GM12865 (cell line): ENCODE measurements at regions not wholly inside any gene's neighbourhood (a gene's known extent, or its start where the extent isn't known, plus 50 kb on each side); places are given as distances from the start of the nearest gene placed in this dataset.

Experiments used
- DNase-seq: peaks from one replicate; pipeline ENCODE4 v3.0.0; 2010; ENCODE audit warnings: low read depth
- H3K4me3 ChIP-seq: 2 replicates; pipeline ENCODE4 v1.5.1; 2011; ENCODE audit warnings: mild to moderate bottlenecking, low read depth, low read length, control low read depth
- CTCF ChIP-seq: IDR thresholded peaks from 2 replicates; pipeline ENCODE4 v1.5.1; 2011; ENCODE audit warnings: low read length, control low read depth, low read depth, inconsistent platforms; ENCODE audit not compliant: insufficient read depth; ENCODE audit errors: missing control alignments

DNA sequence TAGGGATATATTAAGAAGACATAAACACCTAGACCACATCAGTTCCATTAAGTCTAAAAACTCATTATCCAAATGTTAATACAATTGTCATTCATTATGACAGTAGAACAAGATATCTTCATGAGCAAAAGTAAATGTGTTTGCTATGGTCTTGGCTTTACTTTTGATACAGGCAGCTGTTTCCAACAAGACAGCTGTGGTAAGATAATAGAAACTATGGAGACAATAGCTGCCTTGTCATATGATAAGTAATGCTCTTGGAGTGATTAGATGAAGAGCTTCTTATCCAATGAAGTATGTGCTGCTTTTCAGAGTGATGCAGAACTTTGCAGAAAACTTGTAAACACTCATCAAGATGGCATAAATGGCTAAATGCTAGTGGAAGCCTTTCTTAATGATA lies 1066.0 kb downstream of the FSTL5 start:
- no peak overlapping the region for H3K4me3 ChIP-seq
- no peak for DNase-seq
- TF ChIP-seq CTCF = no peak

DNA sequence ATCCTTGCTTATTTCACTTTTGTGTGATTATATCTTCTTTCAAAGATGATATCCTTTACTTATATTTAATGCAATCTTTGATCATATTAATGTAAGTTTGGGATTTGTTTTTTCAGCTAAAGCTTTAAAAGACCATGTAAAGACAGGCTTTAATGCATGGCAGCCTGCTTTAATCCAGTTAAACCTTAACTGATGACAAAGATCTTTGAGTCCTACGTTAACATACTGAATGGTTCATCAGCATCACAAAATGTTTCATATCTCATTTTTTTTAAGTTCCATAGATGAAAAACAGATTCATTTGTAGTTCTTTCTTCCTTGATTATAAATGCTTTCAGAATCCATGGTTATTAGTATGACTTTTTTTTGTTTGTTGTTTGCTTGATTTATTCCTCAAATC lies 1102.8 kb downstream of the FSTL5 start:
- no peak for DNase-seq
- TF ChIP-seq CTCF = no peak
- H3K4me3 ChIP-seq = no peak overlapping the region
